ENCODE measurements at regions not wholly inside any gene's neighbourhood (a gene's known extent, or its start where the extent isn't known, plus 50 kb on each side); places are given as distances from the start of the nearest gene placed in this dataset.

- no peak for DNase-seq (ENCODE audit: low read depth in 2 of 3, low spot score in 1 of 3)
Measured at GRCh38 chr1:198903203-198903602, 264.4 kb downstream of the PTPRC start.

GRCh38 chr1:198903621-198904020 lies 264.8 kb downstream of the PTPRC start:
- no peak for DNase-seq (ENCODE audit: low read depth in 2 of 3, low spot score in 1 of 3)

DNA sequence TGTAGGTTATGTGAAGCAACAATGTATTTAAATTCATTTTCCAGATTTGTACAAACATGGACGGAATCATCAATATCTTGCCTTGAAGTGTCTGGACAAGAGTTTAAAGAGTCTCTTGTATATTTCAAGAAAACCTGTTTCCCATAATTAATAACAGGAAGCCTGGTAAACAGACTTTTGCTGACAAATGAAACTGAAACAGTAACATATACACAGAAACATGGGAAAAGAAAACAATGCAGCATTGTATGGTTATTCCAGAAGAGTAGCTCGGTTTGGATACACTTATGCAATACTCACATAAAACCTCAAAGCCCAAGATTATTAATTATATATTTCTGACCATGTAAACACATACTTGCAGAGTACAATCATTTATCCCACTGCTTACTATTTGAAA lies 265.5 kb downstream of the PTPRC start:
- no peak for DNase-seq (ENCODE audit: low read depth in 2 of 3, low spot score in 1 of 3)

DNA sequence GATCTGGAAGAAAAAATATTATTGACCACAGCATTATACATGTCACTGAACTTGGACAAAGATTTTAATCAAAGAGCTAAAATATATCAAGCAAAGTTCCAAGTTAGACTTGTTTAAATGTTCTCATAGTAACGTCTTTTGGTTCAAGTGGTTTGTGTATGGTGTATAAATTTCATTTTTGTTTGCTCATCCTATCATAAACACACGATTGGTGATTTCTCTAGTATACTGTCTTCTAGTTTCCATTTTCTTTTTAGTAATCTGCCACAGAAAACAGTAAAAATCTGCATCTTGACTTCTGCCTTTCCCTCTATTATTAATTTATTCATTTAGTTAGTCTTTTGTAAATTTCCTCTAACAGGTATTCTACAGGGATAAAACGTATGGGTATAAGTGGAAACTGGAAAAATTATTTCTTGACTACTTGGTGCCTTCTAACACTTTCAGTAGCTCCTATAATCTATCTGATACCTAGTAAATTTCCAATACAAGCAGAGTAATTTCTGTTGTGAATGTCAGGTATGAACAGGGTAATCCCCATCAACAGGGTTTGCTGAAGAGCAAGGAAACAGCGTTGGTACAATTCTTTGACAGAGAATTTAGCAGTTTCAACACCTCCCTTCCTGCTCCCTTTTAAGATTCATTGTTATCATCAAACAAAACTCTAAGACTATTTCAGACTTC lies 268.0 kb downstream of the PTPRC start:
- DNase-seq (ENCODE audit: low read depth in 2 of 3, low spot score in 1 of 3) = no peak

DNA sequence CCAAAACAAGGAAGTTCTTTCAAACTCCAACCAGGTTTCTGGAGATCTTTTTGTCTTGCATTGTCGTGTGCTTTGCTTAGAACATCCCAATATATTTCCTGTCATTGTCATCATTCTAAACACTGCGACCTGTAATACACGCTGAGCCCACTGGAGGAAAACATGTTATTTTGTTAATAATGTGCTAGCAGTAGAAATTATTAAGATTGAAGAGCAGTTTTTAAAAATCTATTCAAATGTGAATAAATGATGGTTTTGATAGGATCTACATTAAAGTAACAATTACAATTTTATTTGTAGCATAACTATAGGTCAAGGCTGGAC lies 268.5 kb downstream of the PTPRC start:
- DNase-seq (ENCODE audit: low read depth in 2 of 3, low spot score in 1 of 3) = no peak

- no peak for DNase-seq (ENCODE audit: low read depth in 2 of 3, low spot score in 1 of 3)
Measured at GRCh38 chr1:198908995-198909394, 270.2 kb downstream of the PTPRC start.

DNA sequence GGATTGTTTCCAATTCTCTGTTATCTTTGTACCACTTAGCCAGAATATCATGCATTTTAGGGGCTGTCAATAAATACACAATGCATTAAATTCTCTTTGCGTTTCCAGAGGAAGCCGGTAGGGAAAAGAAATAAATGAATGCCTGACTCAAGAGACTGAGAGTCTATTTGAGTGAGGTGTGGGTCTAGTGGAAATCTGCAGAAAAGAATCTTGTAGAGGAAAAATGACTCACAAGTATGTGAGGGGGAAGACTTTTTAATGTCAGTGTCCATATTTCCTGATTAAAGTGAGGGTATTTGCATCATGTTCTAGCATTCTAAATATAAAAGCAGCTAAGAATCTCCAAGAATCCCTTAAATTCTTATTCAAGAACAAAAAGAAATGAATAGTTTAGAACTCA lies 271.1 kb downstream of the PTPRC start:
- no peak for DNase-seq (ENCODE audit: low read depth in 2 of 3, low spot score in 1 of 3)

GRCh38 chr1:198910816-198911215 lies 272.0 kb downstream of the PTPRC start:
- DNase-seq (ENCODE audit: low read depth in 2 of 3, low spot score in 1 of 3) = no peak

DNA sequence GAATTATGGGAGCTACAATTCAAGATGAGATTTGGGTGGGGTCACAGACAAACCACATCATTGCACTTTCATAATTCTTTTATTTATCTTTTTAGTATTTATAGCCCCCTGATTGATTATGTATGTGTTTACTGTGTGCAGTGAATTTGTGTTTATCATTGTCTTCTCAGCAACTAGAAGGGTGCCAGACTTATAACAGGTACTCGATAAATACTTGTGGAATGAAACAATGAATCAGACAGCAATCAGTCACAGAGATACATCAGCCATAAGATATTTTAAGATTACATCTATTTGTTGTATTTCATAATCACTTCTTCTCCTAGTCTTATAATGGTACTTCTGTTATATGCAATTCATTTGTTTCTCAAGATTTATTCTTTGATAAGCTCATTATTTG lies 273.2 kb downstream of the PTPRC start:
- no peak for DNase-seq (ENCODE audit: low read depth in 2 of 3, low spot score in 1 of 3)

- DNase-seq (ENCODE audit: low read depth in 2 of 3, low spot score in 1 of 3) = no peak
Measured at GRCh38 chr1:198913667-198914066, 274.8 kb downstream of the PTPRC start.

GRCh38 chr1:198915327-198916231 lies 276.7 kb downstream of the PTPRC start:
- DNase-seq (ENCODE audit: low read depth in 2 of 3, low spot score in 1 of 3) = no peak

- DNase-seq (ENCODE audit: low read depth in 2 of 3, low spot score in 1 of 3) = no peak
Measured at GRCh38 chr1:198917226-198917625, 278.4 kb downstream of the PTPRC start.

- DNase-seq (ENCODE audit: low read depth in 2 of 3, low spot score in 1 of 3) = no peak
Measured at GRCh38 chr1:198918920-198919319, 280.1 kb downstream of the PTPRC start.

- no peak for DNase-seq (ENCODE audit: low read depth in 2 of 3, low spot score in 1 of 3)
Measured at GRCh38 chr1:198919667-198920398, 281.0 kb downstream of the PTPRC start.

DNA sequence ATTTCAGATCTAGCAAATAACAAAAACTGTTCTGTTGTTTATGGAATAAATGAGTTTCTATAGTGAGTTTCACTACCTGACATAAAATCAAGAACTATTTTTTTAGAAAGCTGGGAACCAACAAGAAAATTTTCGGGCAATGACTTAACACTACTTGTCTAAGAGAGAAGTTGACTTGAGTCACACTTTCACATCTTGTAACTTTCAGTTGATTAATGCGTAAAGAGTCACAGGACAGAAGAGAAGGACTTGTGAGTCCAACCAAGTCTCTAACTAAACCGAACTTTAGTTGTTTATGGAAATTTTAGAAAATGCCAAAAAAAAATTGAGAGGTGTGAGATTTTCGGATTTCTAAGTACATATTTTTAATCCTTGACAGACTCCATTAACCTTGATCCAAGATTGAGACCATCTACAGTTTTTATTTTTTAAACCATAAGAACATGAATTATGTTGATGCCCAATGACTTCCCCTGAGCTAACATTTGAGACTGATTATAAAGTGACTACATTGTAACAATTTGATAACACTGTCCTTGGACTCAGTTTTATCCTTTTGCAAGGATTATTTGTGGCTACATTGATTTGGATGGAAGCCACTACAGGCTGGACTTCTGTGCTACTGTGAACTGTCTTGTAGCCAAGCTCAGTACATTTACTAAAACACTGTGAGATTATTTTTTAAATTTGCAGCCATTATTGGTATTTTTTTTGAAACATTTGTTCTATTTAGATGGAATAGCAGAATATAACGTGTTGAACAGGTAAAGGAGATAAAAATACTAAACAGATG lies 284.0 kb downstream of the PTPRC start:
- no peak for DNase-seq (ENCODE audit: low read depth in 2 of 3, low spot score in 1 of 3)

DNA sequence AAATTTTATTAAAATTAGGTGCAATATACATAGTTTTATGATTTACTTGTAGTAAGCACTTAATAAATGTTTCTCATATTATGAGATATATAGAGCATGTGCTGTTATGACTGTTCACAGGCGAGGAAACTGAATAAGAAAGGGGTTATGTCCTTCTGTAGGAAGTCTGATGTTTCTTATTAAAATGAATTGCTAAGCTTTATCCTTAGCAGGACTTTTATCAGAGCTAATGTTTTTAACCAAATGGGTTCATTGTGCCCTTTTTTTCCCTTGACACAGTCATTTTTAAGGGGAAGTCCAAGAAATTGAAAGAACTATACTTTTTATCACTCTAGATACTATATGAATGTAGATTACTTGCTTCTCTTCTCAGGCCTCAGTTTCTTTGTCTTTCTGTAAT lies 285.2 kb downstream of the PTPRC start:
- no peak for DNase-seq (ENCODE audit: low read depth in 2 of 3, low spot score in 1 of 3)

DNA sequence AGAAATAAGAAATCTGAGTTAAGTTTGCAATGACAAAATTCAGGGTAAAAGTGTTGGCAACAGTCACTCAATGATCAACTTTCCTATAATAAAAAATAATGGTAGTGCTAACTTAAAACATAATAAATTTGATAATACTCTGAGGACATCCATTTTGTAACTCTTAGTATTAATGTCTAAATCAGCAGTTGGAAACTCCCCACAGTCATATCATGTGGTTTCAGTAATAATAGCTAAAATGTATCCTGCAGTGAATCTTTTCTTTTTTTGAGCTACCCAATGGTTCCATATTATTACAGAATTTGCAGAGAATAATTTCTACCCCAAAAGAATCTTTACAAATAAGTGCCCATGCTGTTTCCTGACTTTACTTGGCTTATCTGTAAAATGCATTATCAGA lies 286.7 kb downstream of the PTPRC start:
- DNase-seq (ENCODE audit: low read depth in 2 of 3, low spot score in 1 of 3) = no peak

DNA sequence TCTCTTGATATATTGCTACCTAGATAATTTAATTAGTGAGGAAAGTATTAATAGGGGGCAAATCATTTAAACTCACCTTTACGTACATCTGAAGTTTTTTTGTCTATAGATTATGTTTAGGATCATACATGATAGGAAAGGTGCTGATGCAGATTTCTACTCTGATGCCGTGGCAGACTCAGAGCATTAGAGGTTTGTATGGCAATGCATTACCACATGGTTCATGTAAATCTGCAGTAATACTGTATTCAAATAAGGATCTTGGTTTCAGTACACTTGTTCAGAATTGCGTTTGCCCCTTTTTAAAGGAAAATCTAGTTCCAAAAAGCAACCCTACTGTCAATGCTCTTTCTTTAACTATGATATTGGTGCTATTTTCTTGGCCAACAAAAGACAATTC lies 288.3 kb downstream of the PTPRC start:
- DNase-seq (ENCODE audit: low read depth in 2 of 3, low spot score in 1 of 3) = no peak

- no peak for DNase-seq (ENCODE audit: low read depth in 2 of 3, low spot score in 1 of 3)
Measured at GRCh38 chr1:198929111-198929604, 290.3 kb downstream of the PTPRC start.

DNA sequence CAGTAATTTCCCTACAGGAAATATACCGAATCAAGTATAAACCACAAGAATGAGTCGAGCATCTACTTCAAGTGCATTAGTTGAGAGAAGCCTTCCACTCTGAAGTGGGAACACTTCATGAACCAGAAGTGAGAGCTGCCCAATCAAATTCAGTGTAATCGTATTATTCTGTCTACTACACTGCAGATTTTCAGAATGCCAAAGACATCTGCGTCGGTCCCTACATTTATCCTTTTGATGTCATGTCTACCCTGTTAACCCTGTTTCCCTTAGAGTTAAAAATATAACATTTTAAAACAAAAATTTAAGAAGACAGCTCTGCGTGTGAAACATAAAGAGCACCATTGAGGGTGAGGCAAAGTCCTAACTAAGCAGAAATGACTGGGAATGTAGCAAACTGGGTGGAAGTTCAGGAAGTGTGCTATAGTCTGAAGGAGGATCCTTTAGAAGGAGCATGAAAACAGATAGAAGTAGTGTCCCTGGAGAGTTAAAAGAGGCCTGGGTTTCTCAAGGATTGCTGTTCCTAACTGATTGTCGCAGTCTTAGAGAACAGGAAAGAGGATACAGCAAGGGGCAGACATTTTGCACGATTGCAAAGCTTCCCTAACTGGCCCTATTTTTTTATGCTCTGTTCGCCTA lies 291.2 kb downstream of the PTPRC start:
- no peak for DNase-seq (ENCODE audit: low read depth in 2 of 3, low spot score in 1 of 3)

All from stimulated activated CD4-positive, alpha-beta T cell treated with anti-CD3 and anti-CD28 coated beads, Interleukin-12 subunit alpha, Interleukin-12 subunit beta, amount 100 ng/mL, for 48 hours (primary cell).